SH-SY5Y (cell line): ENCODE measurements at regions not wholly inside any gene's neighbourhood (a gene's known extent, or its start where the extent isn't known, plus 50 kb on each side); places are given as distances from the start of the nearest gene placed in this dataset.

Experiments used
- GATA2 ChIP-seq: IDR thresholded peaks from 2 replicates; pipeline ENCODE4 v1.6.1; 2011; ENCODE audit warnings: mild to moderate bottlenecking, low read depth, low read length
- GATA3 ChIP-seq: IDR thresholded peaks from 2 replicates; pipeline ENCODE4 v1.6.1; 2011; ENCODE audit warnings: low read depth, mild to moderate bottlenecking, low read length, moderate library complexity

DNA sequence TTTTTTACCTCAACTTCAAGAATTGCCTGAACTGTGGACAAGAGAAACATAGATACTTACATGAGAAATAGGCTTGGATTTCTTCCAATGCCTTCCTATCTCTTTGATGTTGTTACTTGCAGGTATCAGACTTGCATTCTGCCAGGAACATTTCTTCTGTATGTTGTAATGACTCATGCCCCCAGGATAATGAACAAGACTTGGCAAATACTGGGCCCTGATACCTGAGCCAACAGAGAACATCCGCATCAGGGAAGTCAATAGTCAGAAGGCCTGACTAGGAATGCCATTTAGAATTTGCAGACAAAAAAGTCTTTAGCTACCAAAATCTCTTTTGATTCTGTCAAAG is 273.7 kb upstream of the KIRREL3 start:
- TF ChIP-seq GATA3 (no peak), GATA2 (no peak)

DNA sequence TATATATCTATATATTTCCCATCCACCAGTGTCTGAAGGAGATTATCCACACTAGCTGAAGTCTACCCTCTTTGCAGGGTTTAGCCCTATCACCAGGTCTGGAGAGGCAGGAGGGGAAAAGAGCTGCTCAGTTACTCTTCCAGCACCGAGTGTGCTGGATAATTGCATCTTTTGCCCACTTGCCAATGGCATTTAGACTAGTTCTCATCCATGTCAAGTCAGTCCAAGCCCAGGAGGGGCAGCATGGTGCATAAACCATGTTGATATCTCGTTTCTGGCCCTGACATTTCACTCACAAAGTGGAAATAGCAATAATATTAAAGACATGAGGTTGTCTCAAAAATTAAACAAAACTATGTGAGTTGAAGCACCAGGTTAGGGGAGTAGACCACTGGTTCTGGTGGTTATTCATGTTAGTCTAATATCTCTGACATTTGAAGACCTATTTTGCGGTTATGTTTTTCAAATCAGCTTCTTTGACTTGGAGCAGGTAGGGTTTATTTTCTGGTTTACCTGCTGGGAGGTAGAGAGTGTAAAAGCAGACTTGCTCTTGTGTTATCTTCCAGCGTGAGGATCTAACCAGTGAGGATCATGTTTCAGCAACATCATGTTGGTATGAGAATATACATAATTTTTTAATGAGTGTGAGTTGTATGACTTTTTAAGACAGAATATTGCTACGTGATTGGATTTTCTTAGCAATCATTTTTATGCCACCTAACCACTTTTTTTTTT is 273.2 kb upstream of the KIRREL3 start:
- no peak for TF ChIP-seq GATA3
- no peak for TF ChIP-seq GATA2

DNA sequence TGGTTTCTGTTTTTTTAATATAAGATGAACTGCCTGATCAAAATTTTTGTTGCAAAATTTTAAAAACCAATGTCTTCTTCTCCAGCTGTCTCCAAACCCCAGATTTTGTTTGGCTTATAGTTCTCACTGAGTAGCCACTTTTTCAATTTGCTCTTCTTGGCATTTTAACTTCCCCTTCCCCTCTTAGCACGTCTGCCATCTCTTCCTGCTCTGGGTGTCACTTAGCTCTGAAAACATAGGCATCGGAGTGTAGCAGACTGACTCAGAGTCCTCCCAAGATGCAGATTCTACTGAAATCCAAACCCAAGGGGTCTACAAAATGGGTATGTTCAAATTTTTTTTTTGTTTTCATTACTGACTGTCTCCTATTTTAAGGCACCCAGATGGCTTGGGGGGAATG is 270.3 kb upstream of the KIRREL3 start:
- TF ChIP-seq GATA3 (no peak), GATA2 (no peak)

DNA sequence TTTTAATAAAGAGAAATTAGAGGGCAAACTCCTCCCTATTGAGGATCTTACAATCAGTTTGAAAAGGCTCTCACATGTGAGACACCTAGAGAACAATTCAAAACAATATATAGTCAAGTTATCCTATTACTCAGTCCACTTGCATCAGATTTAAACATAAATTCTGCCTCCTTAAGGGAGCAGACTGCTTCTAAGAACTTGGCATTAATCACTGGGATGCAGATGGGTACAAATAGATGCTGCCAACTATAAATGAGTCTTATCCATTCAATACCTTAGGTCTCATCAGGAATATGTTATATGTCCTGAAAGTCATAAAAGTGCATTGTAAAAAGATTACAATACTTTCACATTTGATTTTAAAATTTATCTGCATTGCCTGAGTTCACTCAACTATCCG is 269.3 kb upstream of the KIRREL3 start:
- TF ChIP-seq GATA2 (no peak), GATA3 (no peak)

DNA sequence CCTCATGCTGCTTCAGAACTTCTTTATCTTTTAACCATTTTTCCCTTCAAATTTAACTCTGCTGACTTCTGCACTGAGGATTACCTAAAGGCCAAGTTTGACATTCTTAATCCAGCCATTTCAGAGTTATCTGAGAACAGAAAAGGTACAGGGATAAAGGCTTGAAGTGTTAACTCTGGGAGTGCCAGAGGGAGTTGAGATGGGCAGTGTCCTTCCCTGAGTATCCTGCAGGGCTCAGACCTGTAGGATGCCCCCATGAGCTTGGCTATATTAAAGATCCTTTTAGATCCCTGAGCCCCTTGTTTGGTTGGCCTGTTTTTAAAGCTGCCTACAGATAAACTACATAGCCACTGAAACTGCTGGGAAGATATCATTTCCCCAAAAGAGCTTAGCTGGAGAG is 268.4 kb upstream of the KIRREL3 start:
- no peak for TF ChIP-seq GATA2
- no peak for TF ChIP-seq GATA3

- TF ChIP-seq GATA3 (no peak), GATA2 (no peak)
These were observed 268.0 kb upstream of the KIRREL3 start for GRCh38 chr11:127268521-127268920.

DNA sequence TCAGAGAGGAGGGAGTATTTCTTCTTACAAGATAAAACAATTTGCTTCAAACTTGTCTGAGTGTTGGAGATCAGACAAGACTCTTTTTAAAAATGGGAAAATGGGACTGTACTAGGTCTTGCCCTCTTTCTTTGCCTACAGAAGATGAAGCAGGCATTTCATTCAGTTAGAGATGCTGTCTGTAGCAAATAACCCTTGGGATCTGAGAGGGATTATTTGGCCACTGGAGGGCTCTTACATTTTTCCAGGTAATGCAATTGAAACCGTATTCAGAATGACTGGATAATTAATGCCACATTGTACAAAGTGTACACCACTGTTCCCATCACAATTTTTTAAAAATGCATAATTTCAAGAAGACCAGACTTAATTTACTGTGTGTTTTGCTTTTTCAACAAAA is 258.5 kb upstream of the KIRREL3 start:
- no peak for TF ChIP-seq GATA3
- no peak for TF ChIP-seq GATA2

DNA sequence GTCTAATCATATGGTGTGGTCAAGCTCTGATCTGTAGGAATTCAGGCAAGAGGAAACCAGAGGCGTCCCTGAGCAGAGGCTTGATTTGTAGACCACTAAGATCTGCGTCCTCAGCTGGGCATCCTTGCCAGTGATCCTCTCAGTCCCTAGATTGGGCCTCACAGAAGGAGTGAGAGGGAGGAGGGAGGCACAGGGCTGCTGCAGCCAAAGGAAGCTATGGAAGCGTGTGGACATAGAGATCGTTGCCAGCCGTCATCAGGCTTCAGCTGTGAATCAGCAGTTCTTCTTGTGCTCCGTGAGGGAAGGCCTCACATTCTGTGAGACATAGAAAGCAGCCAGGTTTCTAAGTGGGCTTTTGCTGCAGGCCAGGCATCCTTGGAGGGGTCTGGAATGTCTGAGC is 254.6 kb upstream of the KIRREL3 start:
- TF ChIP-seq GATA3, result no peak
- no peak for TF ChIP-seq GATA2

DNA sequence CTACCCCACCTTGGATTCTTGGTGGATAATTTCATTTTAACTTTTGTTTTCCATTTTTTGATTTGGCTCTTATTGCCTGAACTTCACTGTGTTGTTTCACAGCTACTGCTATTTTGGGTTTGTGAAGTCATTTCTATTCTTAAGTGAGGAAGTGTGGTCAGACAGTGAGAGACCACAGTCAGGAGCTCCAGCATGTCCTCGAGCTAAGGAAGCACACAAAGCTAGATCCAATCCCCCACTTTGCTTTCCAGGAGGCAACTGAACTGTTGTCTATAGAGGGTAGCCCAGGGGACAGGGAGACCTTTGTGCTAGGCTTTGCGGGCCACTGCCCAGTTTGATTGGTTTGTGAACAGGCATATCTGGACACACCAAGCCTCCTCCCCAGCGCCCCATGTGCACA is 251.8 kb upstream of the KIRREL3 start:
- TF ChIP-seq GATA2 (no peak), GATA3 (no peak)

DNA sequence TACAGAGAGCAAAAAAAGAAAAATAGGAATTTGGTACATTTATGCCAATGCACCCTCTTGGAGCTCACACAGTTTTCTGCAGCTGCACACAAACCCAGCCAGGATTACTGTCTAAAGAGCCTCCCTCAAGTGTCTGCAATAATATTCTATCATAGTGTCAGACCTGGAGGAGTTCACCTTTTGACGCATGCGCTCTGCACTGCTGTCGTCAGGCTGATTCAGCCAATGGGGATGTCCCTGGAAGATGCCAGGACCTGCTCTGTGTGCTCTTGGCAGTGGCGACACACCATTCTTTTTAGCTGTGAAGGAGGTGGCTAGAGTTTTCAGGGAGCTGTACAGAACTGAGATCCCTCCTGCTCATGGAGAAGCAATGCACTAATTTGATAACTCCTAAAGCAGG is 249.0 kb upstream of the KIRREL3 start:
- TF ChIP-seq GATA3 (no peak), GATA2 (no peak)

DNA sequence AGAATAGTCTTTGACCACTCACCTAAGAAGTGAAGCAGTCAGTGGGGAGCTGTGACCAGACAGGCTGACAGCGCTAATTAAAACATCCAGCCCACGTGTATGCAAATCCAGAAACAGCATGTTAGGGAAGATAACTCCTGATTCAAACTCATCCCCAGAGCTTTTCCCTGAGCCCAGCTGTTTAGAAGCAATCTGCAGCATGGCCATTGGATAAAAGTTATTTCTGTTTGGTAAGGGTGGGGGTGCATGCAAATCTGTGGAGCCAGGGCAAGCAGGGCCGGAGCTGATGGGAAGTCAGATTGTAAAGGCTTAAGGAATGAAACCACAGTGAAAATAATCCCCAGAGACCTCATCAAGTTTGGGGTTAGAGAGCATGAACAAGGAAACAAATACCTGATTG is 247.9 kb upstream of the KIRREL3 start:
- no peak for TF ChIP-seq GATA3

GRCh38 chr11:127247261-127247851 is 246.8 kb upstream of the KIRREL3 start:
- TF ChIP-seq GATA3 (no peak), GATA2 (no peak)

DNA sequence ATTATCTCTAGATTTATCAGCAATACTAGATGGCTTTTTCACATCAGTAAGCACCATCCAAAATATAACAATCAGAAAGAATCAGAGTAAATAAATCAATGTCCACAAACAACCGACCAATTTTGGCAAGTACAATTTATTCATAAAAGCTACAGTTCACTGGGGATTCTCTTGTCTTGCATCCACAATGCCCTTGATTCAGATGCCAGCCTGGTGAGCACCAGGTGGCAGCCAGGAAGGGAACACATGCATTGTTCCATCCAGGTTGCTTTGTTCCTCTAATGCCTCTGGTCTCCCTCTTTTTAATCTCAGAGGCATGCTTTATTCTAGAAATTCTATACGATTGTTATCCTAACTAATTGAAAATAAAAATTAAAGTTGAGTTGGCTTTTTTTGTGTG is 242.1 kb upstream of the KIRREL3 start:
- TF ChIP-seq GATA3 (no peak), GATA2 (no peak)

DNA sequence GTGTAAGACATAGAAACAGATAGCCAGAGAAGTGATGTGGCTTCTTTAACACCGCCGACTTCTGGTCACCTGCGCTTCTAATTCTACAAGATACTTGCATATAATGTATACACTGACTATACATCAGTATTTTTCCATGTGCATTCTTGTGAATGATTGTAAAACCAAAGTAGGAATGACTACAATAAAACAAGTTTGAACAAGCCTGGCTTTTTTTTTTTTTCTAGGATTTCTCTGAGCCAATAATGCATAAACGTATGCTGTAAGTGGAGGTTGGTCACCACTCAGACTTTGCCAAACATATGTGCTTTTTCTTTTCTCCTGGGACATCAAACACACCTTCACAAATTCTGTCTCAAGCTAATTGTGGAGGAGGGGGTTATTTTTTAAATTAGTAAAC is 237.8 kb upstream of the KIRREL3 start:
- TF ChIP-seq GATA3 (no peak), GATA2 (no peak)

GRCh38 chr11:127236776-127237175 is 236.2 kb upstream of the KIRREL3 start:
- TF ChIP-seq GATA2 (no peak), GATA3 (no peak)

DNA sequence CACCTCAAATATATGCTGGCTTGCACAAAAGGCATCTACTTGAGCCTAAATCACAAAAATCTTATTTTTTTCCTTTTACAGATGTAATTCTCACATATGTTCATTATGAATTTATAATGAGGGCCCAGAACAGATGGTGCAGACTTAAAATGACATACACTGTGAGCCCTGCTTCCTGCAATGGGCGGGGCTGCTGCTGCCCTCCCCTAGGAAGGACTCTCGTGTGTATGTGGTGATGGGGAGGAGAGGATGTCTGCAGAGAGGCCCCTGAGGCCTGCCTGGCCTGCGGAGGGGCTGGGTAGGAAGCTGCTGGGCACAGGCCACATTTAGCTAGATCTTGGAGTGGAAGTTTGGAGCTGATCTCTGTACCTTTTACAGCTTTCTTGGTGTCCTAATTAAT is 233.4 kb upstream of the KIRREL3 start:
- TF ChIP-seq GATA2, result no peak
- TF ChIP-seq GATA3, result no peak
